Body of pancreas (tissue), 4 donors: ENCODE measurements at regions not wholly inside any gene's neighbourhood (a gene's known extent, or its start where the extent isn't known, plus 50 kb on each side); places are given as distances from the start of the nearest gene placed in this dataset.

Source experiments
- CTCF ChIP-seq, 7 experiments: fragments of 450-650 bp in 4 of 7; fragments of 200-600 bp in 3 of 7; sonication (generic) in 3 of 7; IDR thresholded peaks; one replicate each; pipeline ENCODE4 v1.5.1; 2016 to 2019; ENCODE audit warnings: antibody characterized with exemption in 7 of 7
- POLR2A ChIP-seq, 3 donors: fragments of 450-650 bp; IDR thresholded peaks; one replicate each; pipeline ENCODE4 v1.6.1; 2016; ENCODE audit warnings: antibody characterized with exemption in 3 of 3, mild to moderate bottlenecking in 2 of 3

- no peak for TF ChIP-seq CTCF (IDR thresholded peaks at IDR 0.05)
- TF ChIP-seq POLR2A (IDR thresholded peaks at IDR 0.05): no peak
Observed at GRCh38 chr2:16223161-16223840, 283.0 kb downstream of the MYCN start.
